SK-N-SH (cell line): ENCODE measurements at regions not wholly inside any gene's neighbourhood (a gene's known extent, or its start where the extent isn't known, plus 50 kb on each side); places are given as distances from the start of the nearest gene placed in this dataset.

Experiments
- CTCF ChIA-PET: fragments of 300-600, 350-600 bp; formaldehyde crosslinking; extraction: SDS; loops from one replicate; lab custom pipeline; 2021; lab: Yijun Ruan, JAX
- POLR2A ChIA-PET: fragments of 350-600 bp; sonication (Branson Sonifier 250); formaldehyde crosslinking; extraction: SDS; loops from one replicate; lab custom pipeline; 2020; ENCODE audit warnings: antibody characterized with exemption, inconsistent platforms; lab: Yijun Ruan, JAX
- DNase-seq: peaks from one replicate; pipeline ENCODE4 v3.0.0; 2012
- H2AFZ ChIP-seq: fragments of 200-600 bp; sonication (generic); 2 replicates; pipeline ENCODE4 v1.8.1; 2016; ENCODE audit warnings: antibody characterized with exemption, mild to moderate bottlenecking, low read depth
- H3F3A ChIP-seq: fragments of 200-600 bp; sonication (generic); replicated peaks from 2 replicates; pipeline ENCODE3; 2016; ENCODE audit warnings: antibody characterized with exemption, mild to moderate bottlenecking; ENCODE audit not compliant: insufficient read depth
- H3K27ac ChIP-seq, 2 experiments: fragments of 200-500 bp in 1 of 2; fragments of 200-600 bp in 1 of 2; sonication (Bioruptor generic) in 1 of 2; sonication (generic), shearing (Covaris generic) in 1 of 2; 2 replicates each; pipeline versions ENCODE4 v1.5.1 to v1.6.1; 2014 to 2016; ENCODE audit warnings: low read depth in 2 of 2, inconsistent platforms in 1 of 2, low read length in 1 of 2, mild to moderate bottlenecking in 1 of 2, mixed read lengths in 1 of 2
- H3K27me3 ChIP-seq: fragments of 200-600 bp; sonication (generic), shearing (Covaris generic); 2 replicates; pipeline ENCODE4 v1.6.1; 2016; ENCODE audit warnings: mixed run types; ENCODE audit not compliant: insufficient read depth
- H3K36me3 ChIP-seq, 2 experiments: fragments of 200-500 bp in 1 of 2; fragments of 200-600 bp in 1 of 2; sonication (Bioruptor generic) in 1 of 2; sonication (generic) in 1 of 2; replicated peaks in 1 of 2; 2 replicates each; pipeline versions ENCODE3 to v1.5.1; 2014 to 2016; ENCODE audit warnings: low read length in 1 of 2, mild to moderate bottlenecking in 1 of 2; ENCODE audit not compliant: insufficient read depth in 2 of 2, control insufficient read depth in 1 of 2
- H3K4me1 ChIP-seq, 2 experiments: fragments of 200-500 bp in 1 of 2; fragments of 200-600 bp in 1 of 2; sonication (Bioruptor generic) in 1 of 2; sonication (generic), shearing (Covaris generic) in 1 of 2; 2 replicates each; pipeline versions ENCODE4 v1.5.1 to v1.6.1; 2014 to 2016; ENCODE audit warnings: low read depth in 1 of 2, low read length in 1 of 2, mixed run types in 1 of 2; ENCODE audit not compliant: insufficient read depth in 2 of 2, control insufficient read depth in 1 of 2
- H3K4me2 ChIP-seq: fragments of 200-600 bp; sonication (generic), shearing (Covaris generic); 2 replicates; pipeline ENCODE4 v1.6.1; 2017; ENCODE audit warnings: mixed run types
- H3K4me3 ChIP-seq, 2 experiments: fragments of 200-500 bp in 1 of 2; fragments of 200-600 bp in 1 of 2; sonication (Bioruptor generic) in 1 of 2; sonication (generic), shearing (Covaris generic) in 1 of 2; 2 replicates each; pipeline versions ENCODE4 v1.5.1 to v1.8.1; 2014 to 2016; ENCODE audit warnings: low read depth in 2 of 2, inconsistent platforms in 1 of 2, low read length in 1 of 2, mild to moderate bottlenecking in 1 of 2, mixed read lengths in 1 of 2, moderate library complexity in 1 of 2
- H3K79me2 ChIP-seq: fragments of 200-600 bp; sonication (generic); 2 replicates; pipeline ENCODE4 v1.8.1; 2017; ENCODE audit warnings: mild to moderate bottlenecking; ENCODE audit not compliant: insufficient read depth
- H3K9ac ChIP-seq: fragments of 200-600 bp; sonication (generic); 2 replicates; pipeline ENCODE4 v1.6.1; 2017; ENCODE audit warnings: mixed run types
- H3K9me2 ChIP-seq: fragments of 200-600 bp; sonication (generic); 2 replicates; pipeline ENCODE4 v1.6.1; 2017; ENCODE audit warnings: mixed run types
- H3K9me3 ChIP-seq: fragments of 200-600 bp; sonication (generic); 2 replicates; pipeline ENCODE4 v1.6.1; 2017; ENCODE audit warnings: mixed run types, mild to moderate bottlenecking, moderate library complexity
- H4K20me1 ChIP-seq: fragments of 200-600 bp; sonication (generic); 2 replicates; pipeline ENCODE4 v1.6.1; 2017; ENCODE audit warnings: mild to moderate bottlenecking, mixed run types; ENCODE audit not compliant: insufficient read depth
- CHD2 ChIP-seq: fragments of 150-350 bp; IDR thresholded peaks from 2 replicates; pipeline ENCODE4 v1.6.1; 2018; ENCODE audit warnings: low read length; ENCODE audit not compliant: partially characterized antibody
- ELF1 ChIP-seq: IDR thresholded peaks from 2 replicates; pipeline ENCODE4 v1.4.0; 2012
- EP300 ChIP-seq, 2 experiments: IDR thresholded peaks; 2 replicates each; pipeline versions ENCODE4 v1.4.0 to v1.6.1; 2012; ENCODE audit warnings: borderline replicate concordance in 1 of 2, low read depth in 1 of 2, low read length in 1 of 2
- EZH2phosphoT487 ChIP-seq: fragments of 200-600 bp; sonication (generic); IDR thresholded peaks from 2 replicates; pipeline ENCODE4 v1.6.1; 2017; ENCODE audit warnings: low read depth, mixed run types, mild to moderate bottlenecking, antibody characterized with exemption, moderate library complexity, borderline replicate concordance
- FOSL2 ChIP-seq: IDR thresholded peaks from 2 replicates; pipeline ENCODE4 v1.4.0; 2012; ENCODE audit warnings: low read depth, mild to moderate bottlenecking, moderate library complexity, borderline replicate concordance
- FOXJ3 ChIP-seq: sonication (generic); formaldehyde crosslinking; IDR thresholded peaks from 2 replicates; pipeline ENCODE4 v1.5.1; 2020; ENCODE audit warnings: mild to moderate bottlenecking, missing genetic modification reagents
- FOXM1 ChIP-seq: IDR thresholded peaks from 2 replicates; pipeline ENCODE4 v1.4.0; 2012; ENCODE audit warnings: low read depth, mild to moderate bottlenecking
- GABPA ChIP-seq: IDR thresholded peaks from 2 replicates; pipeline ENCODE4 v1.4.0; 2012; ENCODE audit warnings: low read depth, mild to moderate bottlenecking
- GATA2 ChIP-seq: sonication (generic); formaldehyde crosslinking; IDR thresholded peaks from 2 replicates; pipeline ENCODE4 v1.5.0; 2020; ENCODE audit warnings: mild to moderate bottlenecking, missing genetic modification reagents
- JUND ChIP-seq: IDR thresholded peaks from 2 replicates; pipeline ENCODE4 v1.4.0; 2012
- MEF2A ChIP-seq: IDR thresholded peaks from 2 replicates; pipeline ENCODE4 v1.4.0; 2012; ENCODE audit warnings: low read depth, borderline replicate concordance
- MXI1 ChIP-seq: IDR thresholded peaks from 2 replicates; pipeline ENCODE4 v1.6.1; 2012; ENCODE audit warnings: mild to moderate bottlenecking, low read depth, low read length, improper control_type of control experiment
- NRF1 ChIP-seq: IDR thresholded peaks from 2 replicates; pipeline ENCODE4 v1.6.1; 2012; ENCODE audit warnings: low read depth, mild to moderate bottlenecking, low read length
- RAD21 ChIP-seq: IDR thresholded peaks from 2 replicates; pipeline ENCODE4 v1.6.1; 2012; ENCODE audit warnings: mild to moderate bottlenecking, low read length
- RXRA ChIP-seq: IDR thresholded peaks from 2 replicates; pipeline ENCODE4 v1.4.0; 2012; ENCODE audit warnings: low read depth, mild to moderate bottlenecking, borderline replicate concordance
- SIN3A ChIP-seq: IDR thresholded peaks from 2 replicates; pipeline ENCODE4 v1.6.1; 2012; ENCODE audit warnings: low read depth, mild to moderate bottlenecking, low read length, moderate library complexity, borderline replicate concordance
- TAF1 ChIP-seq: IDR thresholded peaks from 2 replicates; pipeline ENCODE4 v1.6.1; 2012; ENCODE audit warnings: low read depth, mild to moderate bottlenecking, low read length, moderate library complexity, borderline replicate concordance
- TCF12 ChIP-seq: IDR thresholded peaks from 2 replicates; pipeline ENCODE4 v1.4.0; 2012
- YY1 ChIP-seq: IDR thresholded peaks from 2 replicates; pipeline ENCODE4 v1.4.0; 2012; ENCODE audit warnings: low read depth, mild to moderate bottlenecking
- WGBS: methylation state at CpG from one replicate; pipeline ENCODE4 v1.1.6; 2017; ENCODE audit warnings: low lambda C conversion rate; 5-methylcytosine and 5-hydroxymethylcytosine counted together
- TF ChIP-seq, protein P1 (sequence below): fragments of 150-350 bp; IDR thresholded peaks from 2 replicates; pipeline ENCODE4 v1.6.1; 2016; ENCODE audit warnings: mild to moderate bottlenecking, low read depth, low read length
- TF ChIP-seq, protein P2 (sequence below): IDR thresholded peaks from 2 replicates; pipeline ENCODE4; 2012
- TF ChIP-seq, protein P3 (sequence below): IDR thresholded peaks from 2 replicates; pipeline ENCODE4 v1.4.0; 2012; ENCODE audit warnings: low read depth

DNA sequence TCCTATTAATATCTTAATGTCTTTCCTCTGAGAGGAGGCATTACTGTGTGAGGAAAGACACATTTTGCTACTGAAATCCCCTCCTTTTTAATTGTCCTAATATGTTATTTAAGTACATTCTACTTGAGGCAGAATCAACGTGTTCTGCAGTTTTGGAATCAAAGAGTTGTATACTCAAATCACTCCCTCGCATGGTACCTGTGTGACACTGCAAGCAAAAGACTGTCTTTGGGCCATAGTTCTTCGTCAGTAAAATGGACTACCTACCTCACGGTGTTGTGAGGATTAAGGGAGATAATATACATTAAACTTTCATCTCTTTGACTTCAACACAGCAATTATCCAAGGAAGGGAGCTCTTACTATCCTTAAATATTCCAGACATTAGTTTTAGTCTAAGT, 61.5 kb downstream of the TIGD2 start:
- Histone ChIP-seq H4K20me1 (no peaks in the 10 kb centered on the region), H3K9me2 (no peaks in the 10 kb centered on the region), H3F3A (no peaks in the 10 kb centered on the region), H3K36me3 (no peaks in the 10 kb centered on the region), H3K9me3 (no peaks in the 10 kb centered on the region), H3K79me2 (no peaks in the 10 kb centered on the region), H3K4me1 (no peaks in the 10 kb centered on the region), H3K27me3 (no peaks in the 10 kb centered on the region), H3K4me2 (no peak overlapping the region), H3K9ac (no peak overlapping the region), H3K4me3 (no peak overlapping the region), H2AFZ (no peak overlapping the region), H3K27ac (no peak overlapping the region)
- TF ChIP-seq, protein P1, sequence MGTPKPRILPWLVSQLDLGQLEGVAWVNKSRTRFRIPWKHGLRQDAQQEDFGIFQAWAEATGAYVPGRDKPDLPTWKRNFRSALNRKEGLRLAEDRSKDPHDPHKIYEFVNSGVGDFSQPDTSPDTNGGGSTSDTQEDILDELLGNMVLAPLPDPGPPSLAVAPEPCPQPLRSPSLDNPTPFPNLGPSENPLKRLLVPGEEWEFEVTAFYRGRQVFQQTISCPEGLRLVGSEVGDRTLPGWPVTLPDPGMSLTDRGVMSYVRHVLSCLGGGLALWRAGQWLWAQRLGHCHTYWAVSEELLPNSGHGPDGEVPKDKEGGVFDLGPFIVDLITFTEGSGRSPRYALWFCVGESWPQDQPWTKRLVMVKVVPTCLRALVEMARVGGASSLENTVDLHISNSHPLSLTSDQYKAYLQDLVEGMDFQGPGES = no peak
- TF ChIP-seq FOXM1 (no peak), MEF2A (no peak), EZH2phosphoT487 (no peak), TAF1 (no peak), ELF1 (no peak), MXI1 (no peak), CHD2 (no peak), JUND (no peak), YY1 (no peak), NRF1 (no peak), EP300 (IDR thresholded peaks at IDR 0.05; ENCODE audit: borderline replicate concordance in 1 of 2, low read depth in 1 of 2, low read length in 1 of 2) (no peak), FOSL2 (no peak)
- TF ChIP-seq, protein P2, sequence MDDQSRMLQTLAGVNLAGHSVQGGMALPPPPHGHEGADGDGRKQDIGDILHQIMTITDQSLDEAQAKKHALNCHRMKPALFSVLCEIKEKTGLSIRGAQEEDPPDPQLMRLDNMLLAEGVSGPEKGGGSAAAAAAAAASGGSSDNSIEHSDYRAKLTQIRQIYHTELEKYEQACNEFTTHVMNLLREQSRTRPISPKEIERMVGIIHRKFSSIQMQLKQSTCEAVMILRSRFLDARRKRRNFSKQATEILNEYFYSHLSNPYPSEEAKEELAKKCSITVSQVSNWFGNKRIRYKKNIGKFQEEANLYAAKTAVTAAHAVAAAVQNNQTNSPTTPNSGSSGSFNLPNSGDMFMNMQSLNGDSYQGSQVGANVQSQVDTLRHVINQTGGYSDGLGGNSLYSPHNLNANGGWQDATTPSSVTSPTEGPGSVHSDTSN = no peak
- no peak for DNase-seq
- 66% methylated on average over 4 of the region's 4 CpGs for WGBS
- CTCF ChIA-PET = interaction anchor here (0.6 kb wide), 1 partner anchor 1138 kb away, joined by 3 read pairs; no protein-coding TSS in a partner anchor
- POLR2A ChIA-PET = no interaction called here

DNA sequence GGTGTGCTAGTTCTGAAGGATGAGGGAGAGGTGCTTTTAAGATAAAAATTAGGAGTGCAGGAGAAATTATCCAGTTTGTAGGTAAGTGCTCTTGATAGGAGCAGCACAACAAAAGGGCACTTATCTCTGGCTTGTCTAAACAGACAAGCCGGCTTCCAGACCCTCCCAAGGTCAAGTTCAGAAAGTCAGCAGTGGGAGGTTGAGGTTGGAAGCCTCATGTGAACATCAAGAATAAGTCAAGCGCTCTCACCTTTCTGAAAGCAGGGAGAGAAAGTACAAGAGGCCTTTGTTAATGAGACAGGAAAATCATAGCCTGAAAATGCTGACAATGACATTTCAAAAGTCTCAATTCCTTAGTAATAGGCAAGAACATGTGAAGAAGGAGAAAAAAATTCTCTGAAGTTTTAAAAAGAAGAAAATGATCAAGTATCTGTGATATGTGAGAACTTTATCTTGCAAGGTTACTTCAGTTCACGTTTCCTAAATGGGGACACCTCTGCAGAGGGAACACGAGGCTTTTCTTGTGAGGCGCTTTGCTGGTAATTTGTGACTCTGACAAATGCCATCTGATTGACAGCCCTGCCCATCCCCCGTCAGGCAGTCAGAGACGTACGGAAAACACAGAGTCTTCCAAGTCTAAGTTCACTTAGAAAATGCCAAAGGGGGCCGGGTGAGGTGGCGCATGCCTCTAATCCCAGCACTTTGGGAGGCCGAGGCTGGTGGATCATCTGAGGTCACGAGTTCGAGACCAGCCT, 62.2 kb downstream of the TIGD2 start:
- POLR2A ChIA-PET = no interaction called here
- DNase-seq = no peak
- no peaks in the 10 kb centered on the region for H3K36me3 ChIP-seq
- no peak overlapping the region for H2AFZ ChIP-seq
- H3K9ac ChIP-seq = no peak overlapping the region
- H3K79me2 ChIP-seq = no peaks in the 10 kb centered on the region
- no peak overlapping the region for H3K27ac ChIP-seq
- no peaks in the 10 kb centered on the region for H4K20me1 ChIP-seq
- no peaks in the 10 kb centered on the region for H3K9me2 ChIP-seq
- no peaks in the 10 kb centered on the region for H3K27me3 ChIP-seq
- H3K4me3 ChIP-seq = no peak overlapping the region
- no peaks in the 10 kb centered on the region for H3F3A ChIP-seq
- no peak overlapping the region for H3K4me2 ChIP-seq
- CTCF ChIA-PET = interaction anchor here (0.6 kb wide), 1 partner anchor 1137 kb away, joined by 3 read pairs; no protein-coding TSS in a partner anchor
- 77% methylated on average over 11 of the region's 13 CpGs for WGBS
- no peaks in the 10 kb centered on the region for H3K4me1 ChIP-seq
- H3K9me3 ChIP-seq = no peaks in the 10 kb centered on the region
- TF ChIP-seq GATA2 (CRISPR knock-in tag) (no peak), YY1 (no peak), SIN3A (no peak), RAD21 (no peak), TCF12 (no peak), GABPA (no peak), ELF1 (no peak), RXRA (no peak), NRF1 (no peak), EZH2phosphoT487 (no peak), FOXJ3 (CRISPR knock-in tag) (no peak), CHD2 (no peak), JUND (no peak), FOSL2 (no peak)
- TF ChIP-seq, protein P3, sequence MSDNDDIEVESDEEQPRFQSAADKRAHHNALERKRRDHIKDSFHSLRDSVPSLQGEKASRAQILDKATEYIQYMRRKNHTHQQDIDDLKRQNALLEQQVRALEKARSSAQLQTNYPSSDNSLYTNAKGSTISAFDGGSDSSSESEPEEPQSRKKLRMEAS = no peak
